Transverse colon (tissue), 4 donors: ENCODE measurements at regions not wholly inside any gene's neighbourhood (a gene's known extent, or its start where the extent isn't known, plus 50 kb on each side); places are given as distances from the start of the nearest gene placed in this dataset.

Experiments
- CTCF ChIP-seq, 5 experiments: fragments of 200-600 bp in 3 of 5; fragments of 450-650 bp in 2 of 5; sonication (generic) in 3 of 5; IDR thresholded peaks; 1 replicate in 2 of 5; 2 replicates in 3 of 5; pipeline ENCODE4 v1.5.1; 2016 to 2017; ENCODE audit warnings: antibody characterized with exemption in 5 of 5, inconsistent platforms in 3 of 5, mild to moderate bottlenecking in 2 of 5, moderate library complexity in 1 of 5
- EP300 ChIP-seq: sonication (generic); formaldehyde crosslinking; IDR thresholded peaks from one replicate; pipeline ENCODE4 v1.6.1; 2017; ENCODE audit warnings: antibody characterized with exemption, low read depth
- POLR2A ChIP-seq: fragments of 450-650 bp; IDR thresholded peaks from one replicate; pipeline ENCODE4 v1.6.1; 2016; ENCODE audit warnings: antibody characterized with exemption, mild to moderate bottlenecking, moderate library complexity
- POLR2AphosphoS5 ChIP-seq, 3 donors: sonication (generic); formaldehyde crosslinking; IDR thresholded peaks; one replicate each; pipeline ENCODE4 v1.6.1; 2016; ENCODE audit warnings: antibody characterized with exemption in 3 of 3

DNA sequence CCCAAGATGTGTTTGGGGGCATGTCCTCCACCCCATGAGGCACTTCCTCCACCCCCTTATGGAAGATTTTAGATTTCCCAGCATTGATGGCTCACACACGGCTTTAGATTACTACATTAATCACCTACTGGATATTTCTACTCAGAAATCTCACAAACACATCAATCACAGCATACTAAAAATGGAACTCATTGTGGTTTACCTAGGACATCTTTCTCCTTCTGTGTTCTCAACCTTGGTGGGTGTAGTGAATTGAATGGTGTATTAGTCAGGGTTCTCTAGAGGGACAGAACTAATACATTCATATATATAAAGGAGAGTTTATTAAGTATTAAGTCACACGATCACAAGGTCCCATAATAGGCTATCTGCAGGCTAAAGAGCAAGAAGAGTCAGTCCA is 82.1 kb upstream of the CYRIA start:
- TF ChIP-seq CTCF (IDR thresholded peaks at IDR 0.05) = no peak
- TF ChIP-seq POLR2A = no peak
- TF ChIP-seq POLR2AphosphoS5 (IDR thresholded peaks at IDR 0.05) = no peak
- no peak for TF ChIP-seq EP300
